Retinal pigment epithelial cell (primary cell): ENCODE measurements at regions not wholly inside any gene's neighbourhood (a gene's known extent, or its start where the extent isn't known, plus 50 kb on each side); places are given as distances from the start of the nearest gene placed in this dataset.

Source experiments
- DNase-seq: peaks from one replicate; pipeline ENCODE4 v3.0.0-alpha.2; 2010; ENCODE audit warnings: low read depth
- H3K4me3 ChIP-seq: 2 replicates; pipeline ENCODE4 v1.5.1; 2011; ENCODE audit warnings: mild to moderate bottlenecking, low read length, control low read depth, moderate library complexity
- TF ChIP-seq, protein P1 (sequence below): conservative IDR thresholded peaks from 2 replicates; pipeline ENCODE4 v1.5.1; 2011; ENCODE audit warnings: low read depth, low read length, control low read depth, inconsistent platforms

DNA sequence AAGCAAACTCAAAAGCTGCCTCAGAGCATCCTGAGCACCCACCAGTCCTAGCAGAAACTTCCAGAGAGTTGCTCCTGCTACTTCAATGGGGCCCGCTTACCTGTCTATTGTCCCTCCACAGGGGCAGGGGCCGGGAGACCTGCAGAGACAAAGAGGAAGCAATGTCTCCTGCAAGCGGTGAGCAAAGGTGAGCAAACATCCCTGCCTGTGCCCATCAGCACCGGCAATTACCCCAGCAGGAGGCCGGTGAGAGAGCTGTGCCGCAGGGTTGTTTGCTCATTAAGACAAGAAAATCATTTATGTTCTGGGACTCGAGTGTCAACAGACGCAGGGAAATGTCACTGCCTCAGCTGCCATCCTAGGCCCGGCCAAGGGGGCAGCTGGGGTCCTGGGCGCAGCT is 53.8 kb upstream of the TARDBP start:
- H3K4me3 ChIP-seq, result no peak overlapping the region
- TF ChIP-seq, protein P1, sequence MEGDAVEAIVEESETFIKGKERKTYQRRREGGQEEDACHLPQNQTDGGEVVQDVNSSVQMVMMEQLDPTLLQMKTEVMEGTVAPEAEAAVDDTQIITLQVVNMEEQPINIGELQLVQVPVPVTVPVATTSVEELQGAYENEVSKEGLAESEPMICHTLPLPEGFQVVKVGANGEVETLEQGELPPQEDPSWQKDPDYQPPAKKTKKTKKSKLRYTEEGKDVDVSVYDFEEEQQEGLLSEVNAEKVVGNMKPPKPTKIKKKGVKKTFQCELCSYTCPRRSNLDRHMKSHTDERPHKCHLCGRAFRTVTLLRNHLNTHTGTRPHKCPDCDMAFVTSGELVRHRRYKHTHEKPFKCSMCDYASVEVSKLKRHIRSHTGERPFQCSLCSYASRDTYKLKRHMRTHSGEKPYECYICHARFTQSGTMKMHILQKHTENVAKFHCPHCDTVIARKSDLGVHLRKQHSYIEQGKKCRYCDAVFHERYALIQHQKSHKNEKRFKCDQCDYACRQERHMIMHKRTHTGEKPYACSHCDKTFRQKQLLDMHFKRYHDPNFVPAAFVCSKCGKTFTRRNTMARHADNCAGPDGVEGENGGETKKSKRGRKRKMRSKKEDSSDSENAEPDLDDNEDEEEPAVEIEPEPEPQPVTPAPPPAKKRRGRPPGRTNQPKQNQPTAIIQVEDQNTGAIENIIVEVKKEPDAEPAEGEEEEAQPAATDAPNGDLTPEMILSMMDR, result no peak
- DNase-seq, result no peak

DNA sequence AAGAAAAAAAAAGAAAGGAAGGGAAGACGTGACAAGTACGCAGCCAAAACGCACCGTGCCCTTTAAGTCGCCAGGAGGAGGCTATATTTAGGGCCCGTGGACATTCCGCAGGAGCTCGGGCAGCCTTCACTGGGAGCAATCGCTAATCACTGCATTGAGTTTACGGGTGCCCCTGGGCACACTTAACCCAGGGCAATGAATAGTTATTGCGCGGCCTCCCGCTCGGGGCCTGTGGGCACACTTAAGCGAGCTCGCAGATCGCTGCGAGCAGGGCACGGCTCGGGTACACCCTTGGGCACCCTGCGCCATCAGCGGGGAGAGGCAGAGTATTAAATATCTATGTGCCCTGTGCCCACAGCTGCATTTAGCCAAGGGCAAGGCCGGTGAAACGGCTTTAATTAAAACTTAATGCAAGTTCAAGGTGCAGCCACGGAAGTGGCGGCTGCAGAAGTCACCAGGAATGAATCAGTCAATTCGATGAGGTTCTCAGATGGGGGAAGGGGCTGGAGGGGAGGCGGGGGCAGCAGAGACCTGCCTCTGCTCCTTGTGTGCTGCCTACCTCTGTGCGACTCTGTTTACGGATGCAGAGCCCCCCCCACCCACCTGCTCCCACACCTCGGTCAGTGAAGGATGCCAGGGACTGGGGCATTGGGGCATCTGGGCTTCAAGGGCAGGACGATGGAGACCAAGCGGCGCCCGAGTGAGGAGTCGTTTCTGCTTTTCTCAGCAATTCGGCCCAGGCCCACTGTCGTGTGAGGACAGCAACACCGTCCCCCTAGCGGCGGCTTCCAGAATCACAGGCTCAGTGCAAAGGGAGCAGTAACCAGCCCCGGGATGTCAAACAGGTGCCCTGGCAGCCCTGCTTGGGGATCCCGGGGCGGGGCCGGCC is 51.8 kb upstream of the TARDBP start:
- DNase-seq, result no peak
- no peak overlapping the region for H3K4me3 ChIP-seq
- TF ChIP-seq, protein P1, result peak; percentile 90

DNA sequence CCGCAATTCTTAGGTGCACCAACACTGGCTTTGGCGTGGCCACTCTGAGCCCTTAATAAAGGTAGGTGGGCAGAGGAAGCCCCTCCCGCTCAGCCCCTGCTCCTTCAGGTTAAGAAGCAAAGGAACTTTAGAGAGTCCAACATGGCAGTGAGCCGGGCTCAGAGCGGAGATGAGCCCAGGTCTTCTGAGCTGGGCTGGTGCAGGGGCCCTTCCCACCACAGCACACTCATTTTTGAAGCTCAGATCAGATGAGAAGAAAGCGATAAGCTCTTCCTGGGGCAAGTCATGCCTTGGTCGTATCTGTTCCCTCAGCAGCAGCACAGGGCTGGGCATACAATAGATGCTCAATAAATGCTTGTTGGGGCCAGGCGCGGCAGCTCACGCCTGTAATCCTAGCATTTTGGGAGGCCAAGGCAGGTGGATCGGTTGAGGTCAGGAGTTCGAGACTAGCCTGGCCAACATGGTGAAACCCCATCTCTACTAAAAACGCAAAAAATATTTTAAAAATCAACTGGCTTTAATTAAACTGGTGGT is 51.1 kb upstream of the TARDBP start:
- DNase-seq, result no peak
- TF ChIP-seq, protein P1, result no peak
- no peak overlapping the region for H3K4me3 ChIP-seq

DNA sequence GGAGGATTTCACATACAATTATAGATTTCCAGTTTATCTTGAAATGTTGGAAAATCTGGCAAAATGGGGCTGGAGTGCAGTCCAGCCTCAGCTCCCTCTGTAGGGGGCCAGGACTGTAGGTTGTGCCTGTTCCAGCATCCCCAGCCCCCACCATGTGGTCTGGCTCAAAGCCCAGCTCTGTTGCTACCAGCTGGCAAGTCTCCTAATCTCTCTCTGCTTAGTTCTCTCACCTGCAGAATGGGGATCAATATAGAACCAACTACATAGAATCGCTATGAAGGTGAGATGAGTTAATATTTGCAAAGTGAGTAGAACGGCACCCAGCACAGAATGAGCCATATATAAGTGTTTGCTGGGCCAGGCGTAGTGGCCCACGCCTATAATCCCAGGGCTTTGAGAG is 50.0 kb upstream of the TARDBP start:
- no peak overlapping the region for H3K4me3 ChIP-seq
- DNase-seq, result no peak
- TF ChIP-seq, protein P1, result no peak
